AG04450 (cell line): ENCODE measurements at regions not wholly inside any gene's neighbourhood (a gene's known extent, or its start where the extent isn't known, plus 50 kb on each side); places are given as distances from the start of the nearest gene placed in this dataset. TPM values are rescaled to one million over a fixed set of nuclear protein-coding genes. Genes with fewer than 3 reads are reported as not detected.

Source experiments
- CTCF ChIA-PET: fragments of 300-600, 350-600 bp; formaldehyde crosslinking; extraction: SDS; loops from one replicate; lab custom pipeline; 2022; ENCODE audit warnings: antibody characterized with exemption, inconsistent platforms; lab: Charles Lee
- POLR2A ChIA-PET: fragments of 350-600 bp; formaldehyde crosslinking; extraction: SDS; loops from one replicate; lab custom pipeline; 2021; ENCODE audit warnings: antibody characterized with exemption, inconsistent platforms; lab: Yijun Ruan, JAX
- DNase-seq: peaks from one replicate; pipeline ENCODE4 v3.0.0-alpha.2; 2011; ENCODE audit warnings: low read depth, low spot score
- H3K27ac ChIP-seq: one replicate; pipeline ENCODE4 v1.5.1; 2012; ENCODE audit warnings: low read depth, low read length, control low read depth
- H3K27me3 ChIP-seq: one replicate; pipeline ENCODE4 v1.6.0; 2012; ENCODE audit warnings: low read length; ENCODE audit not compliant: control insufficient read depth, insufficient read depth
- H3K4me3 ChIP-seq: 2 replicates; pipeline ENCODE4 v1.5.1; 2011; ENCODE audit warnings: mild to moderate bottlenecking, low read depth, low read length, control low read depth
- H3K9me3 ChIP-seq: 2 replicates; pipeline ENCODE4 v1.5.1; 2012; ENCODE audit warnings: low read length; ENCODE audit not compliant: control insufficient read depth, insufficient read depth
- CTCF ChIP-seq: IDR thresholded peaks from 2 replicates; pipeline ENCODE4 v1.5.1; 2011; ENCODE audit warnings: low read depth, low read length, control low read depth, inconsistent platforms
- small RNA-seq: library from RNA; depleted of rRNA; stranded (forward); fragments of <200 nt; gene quantifications from one replicate; pipeline ENCODE3, GENCODE V24; 2012; ENCODE audit warnings: low read depth; ENCODE audit not compliant: insufficient read length

- CTCF ChIA-PET, result interaction anchor here (0.7 kb wide), 1 partner anchor 507 kb away, joined by 3 read pairs; no protein-coding TSS in a partner anchor
- no peak for DNase-seq
- no peak for TF ChIP-seq CTCF
Observed at GRCh38 chr5:52735139-52735538, 52.6 kb upstream of the ITGA1 start.

More at GRCh38 chr5:52735139-52735538, 52.6 kb upstream of the ITGA1 start:
- Histone ChIP-seq H3K4me3 (no peak overlapping the region), H3K9me3 (no peaks in the 10 kb centered on the region), H3K27me3 (no peaks in the 10 kb centered on the region), H3K27ac (no peak overlapping the region)
- POLR2A ChIA-PET, result no interaction called here

Small RNAs in the stretch of these regions (small RNA-seq; reads per million reads assigned to genes)
- gene RPS17P11, result not detected
